PC-9 (cell line): ENCODE measurements at regions not wholly inside any gene's neighbourhood (a gene's known extent, or its start where the extent isn't known, plus 50 kb on each side); places are given as distances from the start of the nearest gene placed in this dataset.
"Not testable (repeated sequence)": the region's sequence is repeated elsewhere in the genome, so short reads cannot be mapped to it uniquely, and the experiment has no call there.

Experiments
- CTCF ChIP-seq: fragments of 200-600 bp; sonication (generic); conservative IDR thresholded peaks from 2 replicates; pipeline ENCODE4 v1.6.1; 2017; ENCODE audit warnings: mixed run types, antibody characterized with exemption, mild to moderate bottlenecking, moderate library complexity
- EZH2 ChIP-seq: fragments of 200-600 bp; sonication (generic); IDR thresholded peaks from 2 replicates; pipeline ENCODE4 v1.8.0; 2017; ENCODE audit warnings: antibody characterized with exemption, low read depth

DNA sequence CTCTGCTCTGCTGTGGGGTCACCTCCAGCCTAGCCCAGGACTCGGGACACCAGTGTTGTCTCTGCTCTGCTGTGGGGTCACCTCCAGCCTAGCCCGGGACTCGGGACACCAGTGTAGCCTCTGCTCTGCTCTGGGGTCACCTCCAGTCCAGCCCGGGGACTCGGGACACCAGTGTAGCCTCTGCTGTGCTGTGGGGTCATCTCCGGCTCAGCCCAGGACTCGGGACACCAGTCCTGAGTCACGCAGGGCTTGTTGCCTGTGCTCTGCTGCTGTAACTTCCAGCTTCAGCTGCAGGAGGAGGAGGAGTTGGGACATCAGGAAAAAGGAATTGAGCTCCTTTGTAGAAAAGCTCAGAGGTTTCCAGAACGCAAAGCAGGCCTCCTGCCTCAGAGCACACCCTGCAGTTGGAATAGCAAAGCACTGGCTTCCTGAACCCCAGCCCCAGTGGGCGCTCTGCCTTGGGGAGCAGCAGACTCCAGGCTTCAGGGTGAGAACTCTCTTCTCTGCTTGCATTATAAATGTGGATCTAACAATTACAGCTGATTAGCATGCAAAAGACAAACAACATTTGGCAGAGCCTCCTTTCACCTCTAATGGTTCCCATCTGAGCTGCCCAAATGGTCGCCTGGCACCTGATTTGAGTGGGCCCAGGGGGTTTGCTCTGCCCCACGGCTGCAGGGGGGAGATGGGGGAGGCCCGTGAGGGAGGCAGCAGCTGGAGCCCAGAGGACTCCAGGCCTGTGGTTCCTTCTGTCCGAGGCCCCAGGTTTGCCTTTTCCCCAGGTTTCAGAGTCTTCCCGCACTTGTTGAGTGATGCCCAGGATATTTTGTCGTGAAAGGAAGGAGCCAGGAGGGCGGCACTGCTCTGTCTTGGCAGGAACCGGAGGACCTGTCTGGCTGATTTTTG, 323.7 kb downstream of the ADGRD1 start:
- TF ChIP-seq CTCF, EZH2: not testable (repeated sequence)
